Coronary artery (tissue), 2 donors: ENCODE measurements at regions not wholly inside any gene's neighbourhood (a gene's known extent, or its start where the extent isn't known, plus 50 kb on each side); places are given as distances from the start of the nearest gene placed in this dataset.

Source experiments
- DNase-seq: peaks from one replicate; pipeline ENCODE4 v3.0.0-alpha.2; 2017; ENCODE audit warnings: low spot score
- H3K27ac ChIP-seq, 2 donors: fragments of 200-600 bp; sonication (generic); one replicate each; pipeline ENCODE4 v1.5.1; 2016 to 2019
- H3K4me3 ChIP-seq: fragments of 200-600 bp; sonication (generic); 2 replicates; pipeline ENCODE4 v1.5.1; 2016; ENCODE audit warnings: mild to moderate bottlenecking, moderate library complexity
- CTCF ChIP-seq: fragments of 200-600 bp; sonication (generic); IDR thresholded peaks from one replicate; pipeline ENCODE4 v1.5.1; 2019; ENCODE audit warnings: antibody characterized with exemption

GRCh38 chr4:144465546-144465945, 180.4 kb upstream of the HHIP start:
- DNase-seq: no peak
- Histone ChIP-seq H3K4me3 (no peak overlapping the region), H3K27ac (no peak overlapping the region)
- no peak for TF ChIP-seq CTCF

GRCh38 chr4:144480068-144480467, 165.9 kb upstream of the HHIP start:
- H3K27ac ChIP-seq: no peak overlapping the region
- H3K4me3 ChIP-seq: no peak overlapping the region
- TF ChIP-seq CTCF: no peak
- DNase-seq: no peak

GRCh38 chr4:144489831-144490230, 156.1 kb upstream of the HHIP start:
- TF ChIP-seq CTCF: no peak
- DNase-seq: no peak
- no peak overlapping the region for H3K27ac ChIP-seq
- H3K4me3 ChIP-seq: no peak overlapping the region

GRCh38 chr4:144494280-144494679, 151.7 kb upstream of the HHIP start:
- Histone ChIP-seq H3K4me3 (no peak overlapping the region), H3K27ac (no peak overlapping the region)
- DNase-seq: no peak
- no peak for TF ChIP-seq CTCF

GRCh38 chr4:144495944-144496343, 150.0 kb upstream of the HHIP start:
- Histone ChIP-seq H3K4me3 (no peak overlapping the region), H3K27ac (no peak overlapping the region)
- TF ChIP-seq CTCF: no peak
- DNase-seq: no peak

- no peak overlapping the region for H3K4me3 ChIP-seq
- no peak for DNase-seq
- TF ChIP-seq CTCF: no peak
- no peak overlapping the region for H3K27ac ChIP-seq
These were observed 146.2 kb upstream of the HHIP start for GRCh38 chr4:144499777-144500176.

- DNase-seq: no peak
- no peak for TF ChIP-seq CTCF
- H3K27ac ChIP-seq: no peak overlapping the region
- H3K4me3 ChIP-seq: no peak overlapping the region
These were observed 144.7 kb upstream of the HHIP start for GRCh38 chr4:144501231-144501780.
